ENCODE measurements at regions not wholly inside any gene's neighbourhood (a gene's known extent, or its start where the extent isn't known, plus 50 kb on each side); places are given as distances from the start of the nearest gene placed in this dataset.

GRCh38 chr13:47049276-47049989 is 152.6 kb upstream of the HTR2A start:
- Histone ChIP-seq H3K56ac (ENCODE audit: extremely low read depth, insufficient read depth, low read length) (no peak overlapping the region), H3K79me1 (ENCODE audit: low read depth in 1 of 2, low read length in 2 of 2) (no peaks in the 10 kb centered on the region), H2BK120ac (ENCODE audit: low read depth, low read length) (no peak overlapping the region), H4K91ac (ENCODE audit: insufficient read depth, low read depth, low read length) (no peak overlapping the region), H3K4me2 (ENCODE audit: low read depth, low read length) (no peak overlapping the region; the same call in 1 of the 2 replicates), H3K9me1 (ENCODE audit: insufficient read depth, low read length) (no peaks in the 10 kb centered on the region), H3K18ac (ENCODE audit: low read depth, low read length) (no peak overlapping the region), H3K27ac (ENCODE audit: insufficient read depth, low read length) (no peak overlapping the region), H3K9ac (ENCODE audit: low read depth, low read length) (no peak overlapping the region), H4K5ac (ENCODE audit: low read depth, low read length) (no peak overlapping the region), H3K4me1 (ENCODE audit: control insufficient read depth, insufficient read depth, low read length) (peaks cover 3% of the 10 kb centered on the region), H4K20me1 (ENCODE audit: insufficient read depth, low read length) (no peaks in the 10 kb centered on the region), H2AK9ac (replicated peaks; ENCODE audit: low read depth, low read length, poor library complexity) (no peak overlapping the region), H4K8ac (ENCODE audit: low read depth in 2 of 2, low read length in 2 of 2) (no peak overlapping the region), H3K14ac (replicated peaks; ENCODE audit: low read depth, low read length) (no peak overlapping the region), H3K4me3 (ENCODE audit: insufficient read depth, low read depth, low read length) (no peak overlapping the region), H3K9me3 (ENCODE audit: control insufficient read depth, insufficient read depth, low read length) (no peaks in the 10 kb centered on the region), H3K27me3 (ENCODE audit: control insufficient read depth, insufficient read depth, low read length) (no peaks in the 10 kb centered on the region), H2BK20ac (ENCODE audit: low read depth, low read length) (no peak overlapping the region), H2BK15ac (ENCODE audit: low read depth, low read length) (no peak overlapping the region), H3K4ac (ENCODE audit: low read depth, low read length) (no peak overlapping the region), H3K36me3 (ENCODE audit: control insufficient read depth, insufficient read depth, low read length) (no peaks in the 10 kb centered on the region), H2AFZ (replicated peaks; ENCODE audit: low read length, poor library complexity) (no peak overlapping the region), H2BK5ac (ENCODE audit: low read depth, low read length, poor library complexity, severe bottlenecking) (no peak overlapping the region), H2AK5ac (ENCODE audit: low read depth, low read length) (no peak overlapping the region), H3K23ac (ENCODE audit: low read depth, low read length) (no peak overlapping the region)
- DNase-seq (peak; percentile 55), ATAC-seq (ENCODE audit: low read depth) (peak; percentile 40; the same call in 1 of the 2 replicates)
- intact Hi-C loops (cut with micrococcal nuclease) (no loop called here), dilution Hi-C loops (cut with HindIII; ENCODE audit: low sequenced_read_pairs, unreplicated experiment) (no loop called here), in situ Hi-C loops (cut with MboI; ENCODE audit: low sequenced_read_pairs) (no loop called here)
- ChIA-PET CTCF (interaction anchor here (0.6 kb wide), 1 partner anchor 111 kb away, joined by 5 read pairs; no protein-coding TSS in a partner anchor), POLR2A (ENCODE audit: unreplicated experiment) (no interaction called here)
- WGBS, 2 experiments (ENCODE audit: extremely low coverage in 2 of 2, insufficient read length in 1 of 2): 60% methylated on average over 2 of the region's 4 CpGs; no CpG with 5 or more reads in 1 of the 2 experiments
- TF ChIP-seq CEBPB (IDR thresholded peaks at IDR 0.05; ENCODE audit: low read depth, low read length): no peak
- TF ChIP-seq SMC3 (IDR thresholded peaks at IDR 0.05; ENCODE audit: low read depth, low read length): no peak
- no peak for TF ChIP-seq USF2 (IDR thresholded peaks at IDR 0.05; ENCODE audit: low read depth, low read length)
- TF ChIP-seq FOS (IDR thresholded peaks at IDR 0.05; ENCODE audit: low read depth, low read length): no peak
- TF ChIP-seq NFE2L2 (IDR thresholded peaks at IDR 0.05; ENCODE audit: low read depth, low read length): no peak
- no peak for TF ChIP-seq RFX5 (IDR thresholded peaks at IDR 0.05; ENCODE audit: low read depth, low read length)
- no peak for TF ChIP-seq BHLHE40 (IDR thresholded peaks at IDR 0.05; ENCODE audit: low read depth, low read length)
- no peak for TF ChIP-seq POLR2A (IDR thresholded peaks at IDR 0.05; ENCODE audit: low read depth, low read length)
- no peak for TF ChIP-seq RAD21 (IDR thresholded peaks at IDR 0.05; ENCODE audit: low read length)
- no peak for TF ChIP-seq CTCF (conservative IDR thresholded peaks at IDR 0.05; ENCODE audit: low read depth, low read length)
- no peak for TF ChIP-seq MAZ (IDR thresholded peaks at IDR 0.05; ENCODE audit: borderline replicate concordance, low read depth, low read length)
- BruUV-seq (replicated peaks): no TSS peak
